Type B pancreatic cell (in vitro differentiated cells): ENCODE measurements at regions not wholly inside any gene's neighbourhood (a gene's known extent, or its start where the extent isn't known, plus 50 kb on each side); places are given as distances from the start of the nearest gene placed in this dataset.
"Not testable (repeated sequence)": the region's sequence is repeated elsewhere in the genome, so short reads cannot be mapped to it uniquely, and the experiment has no call there.

Experiments used
- DNase-seq: peaks from one replicate; pipeline ENCODE4 v3.0.0; 2021; ENCODE audit warnings: mixed read lengths; ENCODE audit not compliant: unreplicated experiment; ENCODE audit errors: extremely low spot score
- H3K27ac Mint-ChIP-seq: 2 replicates; pipeline ENCODE4 v1.8.0; 2021; ENCODE audit warnings: mild to moderate bottlenecking, mixed read lengths
- H3K27me3 Mint-ChIP-seq: 2 replicates; pipeline ENCODE4 v1.8.0; 2021; ENCODE audit warnings: mixed read lengths
- H3K36me3 Mint-ChIP-seq: 2 replicates; pipeline ENCODE4 v1.8.0; 2021; ENCODE audit warnings: mixed read lengths
- H3K4me1 Mint-ChIP-seq: one replicate; pipeline ENCODE4 v1.8.0; 2021; ENCODE audit warnings: mixed read lengths; ENCODE audit not compliant: unreplicated experiment
- H3K4me3 Mint-ChIP-seq: 2 replicates; pipeline ENCODE4 v1.8.0; 2021; ENCODE audit warnings: mild to moderate bottlenecking, mixed read lengths
- H3K9me3 Mint-ChIP-seq: 2 replicates; pipeline ENCODE4 v1.8.0; 2021; ENCODE audit warnings: mixed read lengths
- CTCF ChIP-seq: fragments of 200-600 bp; sonication (generic); conservative IDR thresholded peaks from 2 replicates; pipeline ENCODE4 v1.5.0; 2021; ENCODE audit warnings: antibody characterized with exemption, mild to moderate bottlenecking

DNA sequence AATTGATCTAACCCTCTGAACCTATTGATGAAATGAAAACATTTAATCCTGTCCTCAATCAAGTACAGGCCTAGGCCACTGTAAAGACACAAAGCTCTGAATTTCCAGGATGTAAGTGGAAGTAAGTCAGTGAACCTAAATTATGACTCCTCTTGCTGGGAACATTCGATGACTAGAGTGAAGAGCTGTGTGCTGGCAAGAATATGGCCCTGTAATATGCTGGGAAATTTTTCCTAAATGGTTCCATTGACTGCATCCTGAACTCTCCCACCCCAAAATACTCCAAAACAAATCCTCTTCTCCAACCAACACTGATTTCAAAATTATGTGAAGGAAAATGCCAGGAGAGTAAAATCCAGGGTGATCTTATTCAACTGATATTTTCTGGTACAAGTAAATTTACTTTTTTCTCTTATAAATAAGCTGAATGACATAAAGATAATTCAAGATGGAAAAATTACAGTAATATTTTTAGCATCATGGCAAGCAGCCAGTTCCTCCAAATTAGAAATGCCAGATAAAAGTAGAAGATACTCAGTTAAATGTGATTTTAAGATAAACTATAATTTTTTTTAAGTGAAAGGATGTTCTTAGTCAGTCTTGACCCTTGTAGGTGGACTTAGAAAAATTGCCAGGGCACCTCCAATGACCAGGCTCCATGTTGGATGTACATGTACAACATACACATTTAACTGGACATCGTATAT is 269.4 kb downstream of the PTGER3 start:
- H3K27me3 Mint-ChIP-seq = no peaks in the 10 kb centered on the region
- no peak for TF ChIP-seq CTCF
- DNase-seq = no peak
- H3K4me3 Mint-ChIP-seq = no peak overlapping the region
- H3K4me1 Mint-ChIP-seq = no peaks in the 10 kb centered on the region
- H3K9me3 Mint-ChIP-seq = no peaks in the 10 kb centered on the region
- no peaks in the 10 kb centered on the region for H3K36me3 Mint-ChIP-seq
- no peak overlapping the region for H3K27ac Mint-ChIP-seq

GRCh38 chr1:70778934-70779333 is 268.7 kb downstream of the PTGER3 start:
- DNase-seq = no peak
- no peak overlapping the region for H3K27ac Mint-ChIP-seq
- no peaks in the 10 kb centered on the region for H3K4me1 Mint-ChIP-seq
- H3K36me3 Mint-ChIP-seq = no peaks in the 10 kb centered on the region
- no peak for TF ChIP-seq CTCF
- H3K4me3 Mint-ChIP-seq = no peak overlapping the region
- H3K9me3 Mint-ChIP-seq = no peaks in the 10 kb centered on the region
- H3K27me3 Mint-ChIP-seq = no peaks in the 10 kb centered on the region

GRCh38 chr1:70779571-70779970 is 268.0 kb downstream of the PTGER3 start:
- no peaks in the 10 kb centered on the region for H3K9me3 Mint-ChIP-seq
- no peaks in the 10 kb centered on the region for H3K27me3 Mint-ChIP-seq
- H3K4me1 Mint-ChIP-seq = no peaks in the 10 kb centered on the region
- no peak overlapping the region for H3K27ac Mint-ChIP-seq
- H3K36me3 Mint-ChIP-seq = no peaks in the 10 kb centered on the region
- no peak for TF ChIP-seq CTCF
- DNase-seq = no peak
- H3K4me3 Mint-ChIP-seq = no peak overlapping the region

GRCh38 chr1:70785287-70785686 is 262.3 kb downstream of the PTGER3 start:
- no peaks in the 10 kb centered on the region for H3K4me1 Mint-ChIP-seq
- H3K36me3 Mint-ChIP-seq = no peaks in the 10 kb centered on the region
- no peak for DNase-seq
- H3K27me3 Mint-ChIP-seq = peaks cover 12% of the 10 kb centered on the region
- H3K9me3 Mint-ChIP-seq = no peaks in the 10 kb centered on the region
- H3K27ac Mint-ChIP-seq = no peak overlapping the region
- no peak overlapping the region for H3K4me3 Mint-ChIP-seq
- TF ChIP-seq CTCF = no peak

GRCh38 chr1:70790232-70790923 is 257.2 kb downstream of the PTGER3 start:
- DNase-seq = no peak
- no peak for TF ChIP-seq CTCF
- no peaks in the 10 kb centered on the region for H3K36me3 Mint-ChIP-seq
- H3K4me3 Mint-ChIP-seq = no peak overlapping the region
- H3K27me3 Mint-ChIP-seq = peaks cover 15% of the 10 kb centered on the region
- H3K27ac Mint-ChIP-seq = no peak overlapping the region
- H3K9me3 Mint-ChIP-seq = no peaks in the 10 kb centered on the region
- no peaks in the 10 kb centered on the region for H3K4me1 Mint-ChIP-seq

GRCh38 chr1:70795064-70795463 is 252.6 kb downstream of the PTGER3 start:
- H3K4me3 Mint-ChIP-seq, H3K4me1 Mint-ChIP-seq, H3K27ac Mint-ChIP-seq, DNase-seq, H3K27me3 Mint-ChIP-seq, H3K36me3 Mint-ChIP-seq, H3K9me3 Mint-ChIP-seq: not testable (repeated sequence)

DNA sequence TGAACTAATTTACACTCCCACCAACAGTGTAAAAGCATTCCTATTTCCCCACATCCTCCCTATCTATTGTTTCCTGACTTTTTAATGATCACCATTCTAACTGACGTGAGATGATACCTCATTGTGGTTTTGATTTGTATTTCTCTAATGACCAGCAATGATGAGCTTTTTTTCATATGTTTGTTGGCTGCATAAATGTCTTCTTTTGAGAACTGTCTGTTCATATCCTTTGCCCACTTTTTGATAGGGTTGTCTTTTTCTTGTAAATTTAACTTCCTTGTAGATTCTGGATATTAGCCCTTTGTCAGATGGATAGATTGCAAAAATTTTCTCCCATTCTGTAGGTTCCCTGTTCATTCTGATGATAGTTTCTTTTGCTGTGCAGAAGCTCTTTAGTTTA is 251.3 kb downstream of the PTGER3 start:
- not testable (repeated sequence) for H3K27ac Mint-ChIP-seq, H3K4me3 Mint-ChIP-seq, DNase-seq, H3K4me1 Mint-ChIP-seq, H3K9me3 Mint-ChIP-seq, H3K36me3 Mint-ChIP-seq, H3K27me3 Mint-ChIP-seq

- H3K9me3 Mint-ChIP-seq, DNase-seq, H3K4me3 Mint-ChIP-seq, H3K4me1 Mint-ChIP-seq, H3K27ac Mint-ChIP-seq, H3K36me3 Mint-ChIP-seq, H3K27me3 Mint-ChIP-seq: not testable (repeated sequence)
Observed at GRCh38 chr1:70802625-70803024, 245.0 kb downstream of the PTGER3 start.
